Activated CD4-positive, alpha-beta memory T cell treated with anti-CD3 and anti-CD28 coated beads for 36 hours (primary cell): ENCODE measurements at regions not wholly inside any gene's neighbourhood (a gene's known extent, or its start where the extent isn't known, plus 50 kb on each side); places are given as distances from the start of the nearest gene placed in this dataset.
"Not testable (repeated sequence)": the region's sequence is repeated elsewhere in the genome, so short reads cannot be mapped to it uniquely, and the experiment has no call there.

Experiments
- CTCF ChIA-PET: fragments of 350-600 bp; sonication (Branson Sonifier 250); formaldehyde crosslinking; loops from one replicate; lab custom pipeline; 2021; ENCODE audit warnings: antibody characterized with exemption, inconsistent platforms; lab: Charles Lee
- POLR2A ChIA-PET: fragments of 350-600 bp; sonication (Branson Sonifier 250); formaldehyde crosslinking; loops from one replicate; lab custom pipeline; 2021; ENCODE audit warnings: antibody characterized with exemption; lab: Charles Lee
- DNase-seq: peaks from one replicate; pipeline ENCODE4 v3.0.0-alpha.2; 2020
- H3K27ac Mint-ChIP-seq: one replicate; pipeline ENCODE4 v1.8.0; 2021; ENCODE audit warnings: mixed read lengths
- H3K27me3 Mint-ChIP-seq: one replicate; pipeline ENCODE4 v1.8.0; 2021; ENCODE audit warnings: mixed read lengths
- H3K36me3 Mint-ChIP-seq: one replicate; pipeline ENCODE4 v1.8.0; 2021; ENCODE audit warnings: mixed read lengths
- H3K4me1 Mint-ChIP-seq: one replicate; pipeline ENCODE4 v1.8.0; 2021; ENCODE audit warnings: low read depth, mixed read lengths
- H3K4me3 Mint-ChIP-seq: one replicate; pipeline ENCODE4 v1.8.0; 2021; ENCODE audit warnings: mild to moderate bottlenecking, mixed read lengths
- H3K9me3 Mint-ChIP-seq: one replicate; pipeline ENCODE4 v1.8.0; 2021; ENCODE audit warnings: mixed read lengths
- intact Hi-C: fragments of 100-400 bp; cut with micrococcal nuclease; formaldehyde crosslinking; loops from one replicate; pipeline ENCODE4 v1.15.1; 2023

DNA sequence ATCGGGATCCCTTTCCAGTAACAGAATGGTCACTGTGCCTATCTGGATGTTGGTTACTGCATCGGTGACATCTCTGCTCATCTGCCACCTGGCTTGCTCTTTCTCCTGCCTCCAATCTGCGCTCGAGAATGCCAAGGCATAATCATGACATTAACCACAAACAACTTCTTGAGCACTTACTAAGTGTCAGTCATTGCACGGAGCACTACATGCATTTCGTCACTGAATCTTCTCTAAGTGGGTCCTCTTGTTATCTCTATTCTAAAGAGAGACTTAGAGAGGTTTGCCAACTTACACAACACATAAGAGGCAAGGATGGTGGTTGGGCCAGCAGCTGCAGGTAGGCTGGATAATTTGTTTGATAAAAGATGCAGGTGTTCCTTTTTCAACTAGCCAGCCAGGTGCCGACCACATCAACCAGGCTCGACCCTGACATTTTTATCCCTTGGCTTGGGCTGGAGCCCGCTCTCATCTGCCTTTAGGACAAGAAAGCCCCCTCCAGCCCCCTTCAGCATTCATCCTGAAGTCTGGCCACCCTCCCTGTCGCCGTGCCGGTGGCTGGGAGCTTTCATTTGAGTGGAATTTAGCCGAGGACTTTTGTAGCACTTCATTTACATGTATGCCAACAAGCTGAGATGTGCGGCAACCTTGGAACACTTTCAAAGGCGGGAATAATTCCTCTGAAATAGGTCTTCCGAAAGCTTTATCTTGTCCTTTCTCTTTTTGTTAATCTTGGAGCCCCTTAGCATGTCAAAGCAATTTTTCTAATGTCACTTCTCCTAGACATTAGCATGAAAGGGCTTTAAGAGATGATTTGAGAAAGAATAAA lies 89.3 kb upstream of the NKD1 start:
- H3K36me3 Mint-ChIP-seq = no peaks in the 10 kb centered on the region
- CTCF ChIA-PET = no interaction called here
- DNase-seq = no peak
- H3K4me1 Mint-ChIP-seq = peaks cover 5% of the 10 kb centered on the region
- no peaks in the 10 kb centered on the region for H3K9me3 Mint-ChIP-seq
- no peak overlapping the region for H3K27ac Mint-ChIP-seq
- intact Hi-C loops = no loop called here
- POLR2A ChIA-PET = no interaction called here
- peaks cover 5% of the 10 kb centered on the region for H3K27me3 Mint-ChIP-seq
- H3K4me3 Mint-ChIP-seq = no peak overlapping the region

DNA sequence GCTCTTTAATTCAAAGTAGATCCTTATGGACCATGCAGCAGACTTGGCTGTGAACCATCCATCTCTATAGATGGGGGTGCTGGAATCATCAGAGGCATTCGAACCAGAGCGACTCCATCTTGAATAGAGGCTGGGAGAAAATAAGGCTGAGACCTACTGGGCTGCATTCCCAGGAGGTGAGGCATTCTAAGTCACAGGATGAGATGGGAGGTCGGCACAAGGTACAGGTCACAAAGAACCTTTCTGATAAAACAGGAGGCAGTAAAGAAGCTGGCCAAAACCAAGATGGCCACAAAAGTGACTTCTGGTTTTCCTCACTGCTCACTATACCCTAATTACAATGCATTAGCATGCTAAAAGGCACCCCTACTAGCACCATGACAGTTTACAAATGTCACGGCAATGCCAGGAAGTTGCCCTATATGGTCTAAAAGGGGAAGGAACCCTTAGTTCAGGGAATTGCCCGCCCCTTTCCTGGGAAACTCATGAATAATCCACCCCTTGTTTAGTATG lies 89.2 kb upstream of the BRD7 start:
- H3K4me3 Mint-ChIP-seq = no peak overlapping the region
- H3K27ac Mint-ChIP-seq = no peak overlapping the region
- H3K27me3 Mint-ChIP-seq = peaks cover 4% of the 10 kb centered on the region
- DNase-seq = peak; percentile 17
- no peaks in the 10 kb centered on the region for H3K9me3 Mint-ChIP-seq
- ChIA-PET CTCF (no interaction called here), POLR2A (no interaction called here)
- intact Hi-C loops = no loop called here
- peaks cover 5% of the 10 kb centered on the region for H3K4me1 Mint-ChIP-seq
- H3K36me3 Mint-ChIP-seq = no peaks in the 10 kb centered on the region

DNA sequence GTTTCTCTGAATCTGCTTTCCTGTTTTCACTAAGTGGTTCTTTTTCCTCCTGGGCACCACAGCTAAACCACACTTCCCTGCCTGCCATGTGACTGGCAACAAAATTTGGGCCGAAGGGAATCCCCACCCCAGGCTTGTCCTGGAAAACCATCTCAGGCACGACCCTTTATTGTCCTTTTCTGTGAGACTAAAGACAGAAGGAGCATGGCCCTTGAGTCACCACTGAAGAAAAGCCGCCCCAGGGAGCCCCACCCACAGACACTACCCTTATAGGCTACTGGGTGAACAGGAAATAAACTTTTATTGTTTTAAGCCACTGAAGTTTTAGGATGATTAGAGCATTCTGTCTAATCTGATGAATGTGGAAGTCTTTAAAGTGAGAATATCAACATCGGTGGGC lies 88.6 kb upstream of the BRD7 start:
- H3K9me3 Mint-ChIP-seq = no peaks in the 10 kb centered on the region
- H3K4me3 Mint-ChIP-seq = no peak overlapping the region
- POLR2A ChIA-PET = no interaction called here
- H3K36me3 Mint-ChIP-seq = no peaks in the 10 kb centered on the region
- H3K27me3 Mint-ChIP-seq = peaks cover 4% of the 10 kb centered on the region
- CTCF ChIA-PET = interaction anchor here (1.2 kb wide), 1 partner anchor 349 kb away, joined by 4 read pairs; no protein-coding TSS in a partner anchor
- intact Hi-C loops = no loop called here
- peaks cover 5% of the 10 kb centered on the region for H3K4me1 Mint-ChIP-seq
- no peak overlapping the region for H3K27ac Mint-ChIP-seq
- peak; percentile 32 for DNase-seq

DNA sequence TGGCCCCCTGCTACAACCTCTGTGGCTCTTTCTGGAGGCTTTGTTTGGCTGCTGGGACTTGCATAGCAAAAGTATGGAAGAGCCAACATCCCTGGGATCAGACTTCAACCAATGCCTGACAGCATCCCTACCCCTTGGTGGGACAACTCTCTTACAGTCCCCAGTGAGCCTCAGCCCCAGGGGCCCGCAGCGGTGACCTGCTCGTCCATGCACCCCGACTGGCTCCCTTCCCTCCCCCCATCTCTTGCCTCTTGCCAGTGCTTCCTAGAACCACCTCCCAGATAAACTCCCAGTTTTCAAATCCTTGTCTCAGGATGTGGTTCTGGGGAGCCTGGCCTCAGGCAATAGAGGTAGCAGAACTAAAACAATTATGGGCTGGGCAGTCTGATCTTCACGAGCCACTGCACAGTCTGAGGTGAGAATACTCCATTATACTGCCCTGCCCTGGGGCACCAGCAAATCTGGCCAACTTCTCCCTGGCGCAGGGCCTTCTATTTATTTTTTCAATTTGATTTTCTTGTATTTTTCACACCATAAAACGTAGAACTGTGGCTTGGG lies 86.6 kb upstream of the BRD7 start:
- peaks cover 5% of the 10 kb centered on the region for H3K4me1 Mint-ChIP-seq
- no peak overlapping the region for H3K4me3 Mint-ChIP-seq
- ChIA-PET CTCF (no interaction called here), POLR2A (no interaction called here)
- no peaks in the 10 kb centered on the region for H3K36me3 Mint-ChIP-seq
- H3K27me3 Mint-ChIP-seq = peaks cover 3% of the 10 kb centered on the region
- H3K27ac Mint-ChIP-seq = no peak overlapping the region
- no peaks in the 10 kb centered on the region for H3K9me3 Mint-ChIP-seq
- intact Hi-C loops = no loop called here
- DNase-seq = no peak

DNA sequence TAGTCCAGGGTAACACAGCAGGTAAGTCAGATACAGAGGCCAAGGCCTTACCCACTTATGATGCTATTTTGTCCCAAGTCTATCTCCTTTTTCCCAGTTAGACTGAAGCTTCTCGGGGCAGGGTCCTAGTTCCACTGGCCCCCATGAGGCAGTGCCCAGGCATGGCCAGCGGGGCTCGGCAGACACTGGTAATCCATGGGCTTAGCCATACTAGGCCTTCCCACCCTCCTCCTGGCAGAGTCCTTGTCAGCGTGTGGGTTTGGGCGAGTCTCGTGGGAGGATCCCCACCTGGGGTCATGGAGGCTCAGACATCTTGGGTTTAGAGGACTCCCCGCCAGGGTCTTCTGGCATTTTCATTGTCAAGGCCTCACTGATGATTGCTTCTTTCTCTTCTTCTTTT lies 84.7 kb upstream of the BRD7 start:
- DNase-seq = no peak
- H3K4me1 Mint-ChIP-seq = peaks cover 5% of the 10 kb centered on the region
- ChIA-PET CTCF (no interaction called here), POLR2A (no interaction called here)
- H3K27ac Mint-ChIP-seq = no peak overlapping the region
- intact Hi-C loops = no loop called here
- H3K36me3 Mint-ChIP-seq = no peaks in the 10 kb centered on the region
- H3K4me3 Mint-ChIP-seq = no peak overlapping the region
- no peaks in the 10 kb centered on the region for H3K9me3 Mint-ChIP-seq
- H3K27me3 Mint-ChIP-seq = peaks cover 3% of the 10 kb centered on the region

DNA sequence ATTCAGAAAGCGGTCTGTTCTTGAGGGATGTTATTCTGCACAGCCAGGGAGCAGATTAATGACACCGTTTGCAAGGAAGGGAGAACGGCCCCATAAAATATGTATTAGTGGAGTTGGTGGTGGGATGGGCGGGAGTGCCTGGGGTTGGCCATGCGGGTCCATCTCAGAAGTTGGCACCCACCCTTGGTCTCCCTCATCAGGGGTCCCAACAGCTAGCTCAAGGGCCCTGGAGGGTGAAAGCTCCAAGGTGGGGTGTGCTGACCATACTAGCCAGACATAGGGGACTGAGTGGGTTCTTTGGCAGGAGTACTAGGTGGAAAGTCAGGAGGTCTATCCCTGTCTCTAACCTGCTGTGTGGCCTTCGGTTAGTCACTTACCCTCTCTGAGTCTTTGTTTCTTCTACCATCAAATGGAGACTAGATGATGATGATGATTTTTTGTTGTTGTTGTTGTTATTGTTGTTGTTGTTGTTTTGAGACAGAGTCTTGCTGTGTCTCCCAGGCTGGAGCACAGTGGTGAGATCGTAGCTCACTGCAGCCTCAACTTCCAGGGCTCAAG lies 83.2 kb upstream of the BRD7 start:
- H3K4me3 Mint-ChIP-seq = no peak overlapping the region
- H3K4me1 Mint-ChIP-seq = peaks cover under 1% of the 10 kb centered on the region
- peaks cover 3% of the 10 kb centered on the region for H3K27me3 Mint-ChIP-seq
- no peaks in the 10 kb centered on the region for H3K9me3 Mint-ChIP-seq
- ChIA-PET POLR2A (interaction anchor here (0.7 kb wide), 1 partner anchor 14 kb away, joined by 3 read pairs; no protein-coding TSS in a partner anchor), CTCF (no interaction called here)
- intact Hi-C loops = no loop called here
- no peak overlapping the region for H3K27ac Mint-ChIP-seq
- no peaks in the 10 kb centered on the region for H3K36me3 Mint-ChIP-seq
- no peak for DNase-seq

DNA sequence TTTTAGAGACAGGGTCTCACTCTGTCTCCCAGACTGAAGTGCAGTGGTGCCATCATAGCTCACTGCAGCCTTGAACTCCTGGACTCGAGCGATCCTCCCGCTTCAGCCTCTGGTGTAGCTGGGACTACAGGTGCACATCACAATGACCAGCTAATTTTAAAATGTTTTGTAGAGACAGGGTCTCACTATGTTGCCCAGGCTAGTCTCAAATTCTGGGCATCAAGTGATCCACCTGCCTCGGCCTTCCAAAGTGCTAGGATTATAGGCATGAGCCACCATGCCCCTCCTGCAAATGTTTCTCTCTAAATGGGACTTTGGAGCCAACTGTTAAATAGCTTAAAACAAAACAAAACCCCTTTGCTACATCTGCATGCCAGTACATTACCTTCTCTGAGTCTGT lies 82.2 kb upstream of the BRD7 start:
- Mint-ChIP-seq H3K4me3 (no peak overlapping the region), H3K4me1 (no peaks in the 10 kb centered on the region), H3K36me3 (no peaks in the 10 kb centered on the region), H3K9me3 (no peaks in the 10 kb centered on the region), H3K27me3 (no peaks in the 10 kb centered on the region), H3K27ac (no peak overlapping the region)
- POLR2A ChIA-PET = no interaction called here
- intact Hi-C loops = no loop called here
- DNase-seq = no peak
- CTCF ChIA-PET = interaction anchor here (0.8 kb wide), 1 partner anchor 355 kb away, joined by 3 read pairs; no protein-coding TSS in a partner anchor

DNA sequence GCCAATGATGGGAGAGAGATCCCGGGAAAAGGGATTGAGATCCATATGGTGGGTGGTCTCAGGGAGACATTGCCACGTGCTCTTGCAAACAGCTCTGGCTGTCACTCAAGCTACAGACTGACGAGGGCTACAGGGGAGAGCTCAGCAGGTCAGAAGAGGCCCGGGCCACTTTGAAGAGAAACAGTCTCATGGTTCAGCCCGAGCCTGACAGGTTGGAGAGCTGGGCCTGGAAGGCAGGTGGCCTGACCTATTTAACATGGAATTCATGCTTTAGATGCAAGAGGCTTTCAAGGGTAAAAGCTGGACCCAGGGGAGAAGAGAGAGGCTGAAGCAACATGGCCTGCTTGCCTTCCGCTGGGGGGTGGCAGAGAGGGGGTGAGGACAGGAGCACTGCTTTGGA lies 81.0 kb upstream of the BRD7 start:
- intact Hi-C loops = no loop called here
- no peaks in the 10 kb centered on the region for H3K9me3 Mint-ChIP-seq
- CTCF ChIA-PET = no interaction called here
- H3K27ac Mint-ChIP-seq = no peak overlapping the region
- no peak overlapping the region for H3K4me3 Mint-ChIP-seq
- no peaks in the 10 kb centered on the region for H3K4me1 Mint-ChIP-seq
- no peak for DNase-seq
- no peaks in the 10 kb centered on the region for H3K36me3 Mint-ChIP-seq
- no peaks in the 10 kb centered on the region for H3K27me3 Mint-ChIP-seq
- POLR2A ChIA-PET = no interaction called here

DNA sequence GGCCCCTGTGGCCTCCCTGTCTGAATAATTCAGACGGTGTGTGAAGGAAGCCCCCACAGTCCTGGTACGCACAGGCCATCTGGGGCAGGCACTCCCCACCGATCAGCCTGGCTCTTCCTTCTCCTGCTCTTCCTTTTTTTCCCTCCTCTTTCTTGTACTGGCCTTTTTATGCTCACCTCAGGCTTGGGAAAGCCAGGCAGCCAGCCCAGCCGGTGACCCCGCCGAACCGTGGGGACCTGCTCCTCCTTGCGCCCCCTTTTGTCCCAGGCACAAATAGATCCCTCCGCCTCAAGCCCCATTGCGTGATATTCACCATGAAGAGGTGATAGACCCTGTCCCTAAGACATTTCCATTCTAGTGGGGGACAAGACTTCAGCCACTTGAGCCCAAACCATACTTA lies 80.2 kb upstream of the BRD7 start:
- Mint-ChIP-seq H3K27ac (no peak overlapping the region), H3K36me3 (no peaks in the 10 kb centered on the region), H3K9me3 (peaks cover 2% of the 10 kb centered on the region), H3K27me3 (no peaks in the 10 kb centered on the region), H3K4me1 (peaks cover 4% of the 10 kb centered on the region), H3K4me3 (no peak overlapping the region)
- POLR2A ChIA-PET = no interaction called here
- DNase-seq = peak; percentile 4
- intact Hi-C loops = no loop called here
- CTCF ChIA-PET = no interaction called here

DNA sequence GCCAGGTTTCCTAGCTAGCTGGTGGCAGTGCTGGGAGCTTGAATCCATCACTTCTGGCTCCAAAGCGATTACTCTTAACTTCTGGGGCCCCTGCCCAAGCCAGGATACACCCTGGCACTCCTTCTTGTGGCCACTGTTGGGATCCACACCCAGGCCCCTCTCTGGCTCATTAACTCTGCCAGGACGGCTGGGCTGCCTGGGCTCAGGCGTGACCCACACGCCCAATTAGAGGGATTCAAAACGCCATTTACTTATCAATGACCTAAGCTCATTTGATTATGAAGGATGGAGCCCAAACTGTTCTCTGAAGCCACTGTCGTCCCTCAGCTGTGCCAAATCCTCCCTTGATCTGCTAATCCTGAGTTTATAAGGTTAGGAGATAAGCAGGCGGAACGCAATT lies 79.7 kb upstream of the BRD7 start:
- ChIA-PET POLR2A (no interaction called here), CTCF (no interaction called here)
- Mint-ChIP-seq H3K4me1 (peaks cover 4% of the 10 kb centered on the region), H3K4me3 (no peak overlapping the region), H3K27ac (no peak overlapping the region), H3K9me3 (peaks cover 2% of the 10 kb centered on the region), H3K27me3 (no peaks in the 10 kb centered on the region), H3K36me3 (no peaks in the 10 kb centered on the region)
- intact Hi-C loops = no loop called here
- DNase-seq = peak; percentile 2

DNA sequence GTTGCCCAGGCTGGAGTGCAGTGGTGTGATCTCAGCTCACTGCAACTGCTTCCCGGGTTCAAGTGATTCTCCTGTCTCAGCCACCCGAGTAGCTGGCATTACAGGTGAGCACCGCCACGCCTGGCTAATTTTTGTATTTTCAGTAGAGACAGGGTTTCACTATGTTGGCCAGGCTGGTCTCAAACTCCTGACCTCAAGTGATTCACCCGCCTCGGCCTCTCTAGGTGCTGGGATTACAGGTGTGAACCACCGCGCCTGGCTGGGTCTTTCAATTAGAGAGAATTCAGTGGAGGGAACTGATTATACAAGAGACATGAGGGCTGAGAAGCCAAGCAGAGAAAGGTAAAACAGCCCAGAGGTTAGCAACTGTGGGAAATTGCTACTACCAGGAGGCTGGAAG lies 78.6 kb upstream of the BRD7 start:
- H3K9me3 Mint-ChIP-seq, CTCF ChIA-PET, H3K36me3 Mint-ChIP-seq, H3K4me1 Mint-ChIP-seq, intact Hi-C loops, POLR2A ChIA-PET, H3K27me3 Mint-ChIP-seq, H3K27ac Mint-ChIP-seq, H3K4me3 Mint-ChIP-seq, DNase-seq: not testable (repeated sequence)

DNA sequence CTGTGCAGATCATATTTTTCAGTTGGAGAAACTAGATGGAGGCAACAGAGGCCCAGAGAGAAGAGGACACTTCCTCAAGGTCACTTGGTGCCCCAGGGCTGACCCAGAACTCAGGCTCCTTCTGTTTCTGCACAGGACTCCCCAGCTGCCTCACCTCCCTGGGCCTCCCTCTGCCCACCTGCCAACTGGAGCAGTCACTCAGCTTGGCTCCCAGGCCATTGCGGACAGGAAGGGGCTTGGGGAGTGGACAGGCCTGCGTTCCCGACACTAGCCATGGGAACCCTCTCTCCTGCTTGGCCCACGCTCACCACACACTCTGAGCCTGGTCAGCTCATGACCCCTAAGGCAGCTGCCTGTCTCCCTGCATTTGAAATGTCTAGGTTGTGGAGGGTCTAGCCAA lies 78.1 kb upstream of the BRD7 start:
- no peaks in the 10 kb centered on the region for H3K27me3 Mint-ChIP-seq
- H3K4me1 Mint-ChIP-seq = peaks cover 4% of the 10 kb centered on the region
- H3K36me3 Mint-ChIP-seq = peaks cover 2% of the 10 kb centered on the region

More for the DNA sequence above, 78.1 kb upstream of the BRD7 start:
- POLR2A ChIA-PET = no interaction called here
- DNase-seq = no peak
- intact Hi-C loops = no loop called here
- H3K27ac Mint-ChIP-seq = no peak overlapping the region
- no peak overlapping the region for H3K4me3 Mint-ChIP-seq
- CTCF ChIA-PET = no interaction called here
- peaks cover 8% of the 10 kb centered on the region for H3K9me3 Mint-ChIP-seq
